Activated T-cell treated with anti-CD3 and anti-CD28 coated beads, Interleukin-2, amount 50 U/mL, for 4 hours (primary cell): ENCODE measurements at regions not wholly inside any gene's neighbourhood (a gene's known extent, or its start where the extent isn't known, plus 50 kb on each side); places are given as distances from the start of the nearest gene placed in this dataset.
"Not testable (repeated sequence)": the region's sequence is repeated elsewhere in the genome, so short reads cannot be mapped to it uniquely, and the experiment has no call there.

Experiments
- ATAC-seq, 2 donors: fragments of 200-7000 bp; cut with Tn5 transposase; one replicate each; pipeline ENCODE4 v1.10.0; 2021
- DNase-seq: peaks from one replicate; pipeline ENCODE4 v3.0.0-alpha.2; 2020
- H3K27me3 Mint-ChIP-seq: one replicate; pipeline ENCODE4 v1.8.0; 2021; ENCODE audit warnings: low read depth, mixed read lengths
- H3K36me3 Mint-ChIP-seq: one replicate; pipeline ENCODE4 v1.8.0; 2022; ENCODE audit warnings: mixed read lengths; ENCODE audit not compliant: insufficient read depth
- H3K4me1 Mint-ChIP-seq: one replicate; pipeline ENCODE4 v1.8.0; 2021; ENCODE audit warnings: low read depth, mixed read lengths
- H3K4me3 Mint-ChIP-seq: one replicate; pipeline ENCODE4 v1.8.0; 2021; ENCODE audit warnings: mild to moderate bottlenecking, moderate library complexity, mixed read lengths
- H3K9me3 Mint-ChIP-seq: one replicate; pipeline ENCODE4 v1.8.0; 2021; ENCODE audit warnings: mixed read lengths

GRCh38 chr15:31206386-31207181, 105.1 kb upstream of the TRPM1 start:
- no peaks in the 10 kb centered on the region for H3K27me3 Mint-ChIP-seq
- DNase-seq (no peak), ATAC-seq (no peak)
- no peaks in the 10 kb centered on the region for H3K9me3 Mint-ChIP-seq
- H3K4me1 Mint-ChIP-seq = peaks cover 29% of the 10 kb centered on the region
- no peaks in the 10 kb centered on the region for H3K36me3 Mint-ChIP-seq
- no peak overlapping the region for H3K4me3 Mint-ChIP-seq

GRCh38 chr15:31207246-31207645, 105.7 kb upstream of the TRPM1 start:
- peaks cover 30% of the 10 kb centered on the region for H3K4me1 Mint-ChIP-seq
- ATAC-seq (no peak), DNase-seq (no peak)
- no peak overlapping the region for H3K4me3 Mint-ChIP-seq
- no peaks in the 10 kb centered on the region for H3K9me3 Mint-ChIP-seq
- H3K27me3 Mint-ChIP-seq = no peaks in the 10 kb centered on the region
- no peaks in the 10 kb centered on the region for H3K36me3 Mint-ChIP-seq

- H3K4me3 Mint-ChIP-seq, H3K27me3 Mint-ChIP-seq, DNase-seq, ATAC-seq, H3K9me3 Mint-ChIP-seq, H3K36me3 Mint-ChIP-seq: not testable (repeated sequence)
- peaks cover 25% of the 10 kb centered on the region for H3K4me1 Mint-ChIP-seq
Observed at GRCh38 chr15:31207861-31208260, 106.3 kb upstream of the TRPM1 start.

- Mint-ChIP-seq H3K36me3 (no peaks in the 10 kb centered on the region), H3K27me3 (no peaks in the 10 kb centered on the region), H3K4me1 (peaks cover 21% of the 10 kb centered on the region), H3K9me3 (no peaks in the 10 kb centered on the region), H3K4me3 (no peak overlapping the region)
- DNase-seq = no peak
- ATAC-seq = no peak
Observed at GRCh38 chr15:31208817-31209216, 107.3 kb upstream of the TRPM1 start.

GRCh38 chr15:31211353-31211752, 109.8 kb upstream of the TRPM1 start:
- DNase-seq = no peak
- H3K27me3 Mint-ChIP-seq = no peaks in the 10 kb centered on the region
- H3K9me3 Mint-ChIP-seq = no peaks in the 10 kb centered on the region
- no peaks in the 10 kb centered on the region for H3K36me3 Mint-ChIP-seq
- H3K4me3 Mint-ChIP-seq = no peak overlapping the region
- H3K4me1 Mint-ChIP-seq = peaks cover 29% of the 10 kb centered on the region
- ATAC-seq = no peak

- Mint-ChIP-seq H3K27me3 (no peaks in the 10 kb centered on the region), H3K4me1 (peaks cover 29% of the 10 kb centered on the region), H3K9me3 (no peaks in the 10 kb centered on the region), H3K4me3 (no peak overlapping the region), H3K36me3 (no peaks in the 10 kb centered on the region)
- DNase-seq = no peak
- ATAC-seq = no peak
Observed at GRCh38 chr15:31212326-31213080, 111.0 kb upstream of the TRPM1 start.

GRCh38 chr15:31214158-31214863, 112.3 kb upstream of the KLF13 start:
- Mint-ChIP-seq H3K27me3 (no peaks in the 10 kb centered on the region), H3K4me3 (peak overlapping the region; percentile 37), H3K9me3 (no peaks in the 10 kb centered on the region), H3K36me3 (no peaks in the 10 kb centered on the region), H3K4me1 (peaks cover 24% of the 10 kb centered on the region)
- no peak for ATAC-seq
- no peak for DNase-seq

GRCh38 chr15:31214864-31215489, 111.7 kb upstream of the KLF13 start:
- Mint-ChIP-seq H3K4me3 (peak overlapping the region; percentile 58), H3K4me1 (peaks cover 24% of the 10 kb centered on the region), H3K36me3 (no peaks in the 10 kb centered on the region), H3K9me3 (no peaks in the 10 kb centered on the region), H3K27me3 (no peaks in the 10 kb centered on the region)
- DNase-seq (no peak), ATAC-seq (no peak)

GRCh38 chr15:31215490-31216214, 111.0 kb upstream of the KLF13 start:
- H3K9me3 Mint-ChIP-seq = no peaks in the 10 kb centered on the region
- H3K36me3 Mint-ChIP-seq = no peaks in the 10 kb centered on the region
- DNase-seq = peak; percentile 78
- peaks cover 24% of the 10 kb centered on the region for H3K4me1 Mint-ChIP-seq
- ATAC-seq = peak; percentile 92 to 94
- peak overlapping the region; percentile 58 for H3K4me3 Mint-ChIP-seq
- H3K27me3 Mint-ChIP-seq = no peaks in the 10 kb centered on the region

GRCh38 chr15:31216215-31216911, 110.3 kb upstream of the KLF13 start:
- Mint-ChIP-seq H3K4me1 (peaks cover 22% of the 10 kb centered on the region), H3K27me3 (no peaks in the 10 kb centered on the region), H3K36me3 (no peaks in the 10 kb centered on the region), H3K9me3 (no peaks in the 10 kb centered on the region), H3K4me3 (peak overlapping the region; percentile 78)
- ATAC-seq (peak; percentile 7 to 25), DNase-seq (no peak)

GRCh38 chr15:31217067-31217466, 109.6 kb upstream of the KLF13 start:
- DNase-seq (no peak), ATAC-seq (no peak)
- Mint-ChIP-seq H3K4me1 (peaks cover 20% of the 10 kb centered on the region), H3K36me3 (no peaks in the 10 kb centered on the region), H3K4me3 (peak overlapping the region; percentile 78), H3K27me3 (no peaks in the 10 kb centered on the region), H3K9me3 (no peaks in the 10 kb centered on the region)

- Mint-ChIP-seq H3K36me3 (no peaks in the 10 kb centered on the region), H3K27me3 (no peaks in the 10 kb centered on the region), H3K4me3 (no peak overlapping the region), H3K4me1 (peaks cover 27% of the 10 kb centered on the region), H3K9me3 (no peaks in the 10 kb centered on the region)
- ATAC-seq = no peak
- DNase-seq = no peak
Observed at GRCh38 chr15:31217566-31218270, 108.9 kb upstream of the KLF13 start.

- no peaks in the 10 kb centered on the region for H3K9me3 Mint-ChIP-seq
- H3K36me3 Mint-ChIP-seq = no peaks in the 10 kb centered on the region
- H3K4me3 Mint-ChIP-seq = no peak overlapping the region
- no peak for DNase-seq
- H3K4me1 Mint-ChIP-seq = peaks cover 28% of the 10 kb centered on the region
- no peak for ATAC-seq
- no peaks in the 10 kb centered on the region for H3K27me3 Mint-ChIP-seq
Observed at GRCh38 chr15:31219221-31219620, 107.4 kb upstream of the KLF13 start.
